Keratinocyte (primary cell): ENCODE measurements at regions not wholly inside any gene's neighbourhood (a gene's known extent, or its start where the extent isn't known, plus 50 kb on each side); places are given as distances from the start of the nearest gene placed in this dataset.

ENCODE experiments used
- DNase-seq: peaks from one replicate; pipeline ENCODE4 v3.0.0-alpha.2; 2011; ENCODE audit warnings: low read depth, missing footprints, low spot score
- FAIRE-seq: peaks from 2 replicates; lab custom pipeline; 2011; peaks lifted over from hg19 to GRCh38; lab: Jason Lieb, UNC
- H2AFZ ChIP-seq: 2 replicates; pipeline ENCODE4 v1.6.0; 2012; ENCODE audit warnings: low read length, control low read depth, inconsistent platforms; ENCODE audit not compliant: control insufficient read depth
- H3K27ac ChIP-seq: 2 replicates; pipeline ENCODE4 v1.5.1; 2011; ENCODE audit warnings: low read length; ENCODE audit not compliant: control insufficient read depth, insufficient read depth
- H3K27me3 ChIP-seq: 3 replicates; pipeline ENCODE4 v1.6.0; 2011; ENCODE audit warnings: low read length; ENCODE audit not compliant: control insufficient read depth, insufficient read depth; ENCODE audit errors: extremely low read depth
- H3K36me3 ChIP-seq, 2 experiments: 2 replicates in 1 of 2; 3 replicates in 1 of 2; pipeline ENCODE4 v1.5.1; 2011; ENCODE audit warnings: low read length in 2 of 2, mild to moderate bottlenecking in 1 of 2; ENCODE audit not compliant: control insufficient read depth in 2 of 2, insufficient read depth in 2 of 2; ENCODE audit errors: extremely low read depth in 1 of 2
- H3K4me1 ChIP-seq: 3 replicates; pipeline ENCODE4 v1.5.1; 2011; ENCODE audit warnings: low read length; ENCODE audit not compliant: control insufficient read depth, insufficient read depth; ENCODE audit errors: extremely low read depth
- H3K4me2 ChIP-seq: 3 replicates; pipeline ENCODE4 v1.6.0; 2011; ENCODE audit warnings: low read depth, low read length; ENCODE audit not compliant: control insufficient read depth, insufficient read depth; ENCODE audit errors: extremely low read depth
- H3K4me3 ChIP-seq, 3 experiments: fragments of 200-600 bp in 1 of 3; sonication (generic) in 1 of 3; 2 replicates in 2 of 3; 3 replicates in 1 of 3; pipeline ENCODE4 v1.5.1; 2011 to 2016; ENCODE audit warnings: low read length in 3 of 3, mild to moderate bottlenecking in 3 of 3, control low read depth in 2 of 3, inconsistent platforms in 1 of 3, low read depth in 1 of 3, mixed read lengths in 1 of 3, mixed run types in 1 of 3, moderate library complexity in 1 of 3; ENCODE audit not compliant: control insufficient read depth in 2 of 3, insufficient read depth in 2 of 3; ENCODE audit errors: extremely low read depth in 1 of 3
- H3K79me2 ChIP-seq: 2 replicates; pipeline ENCODE4 v1.6.0; 2012; ENCODE audit warnings: low read length; ENCODE audit not compliant: control insufficient read depth, insufficient read depth
- H3K9ac ChIP-seq: 3 replicates; pipeline ENCODE4 v1.6.0; 2011; ENCODE audit warnings: low read length; ENCODE audit not compliant: control insufficient read depth, insufficient read depth; ENCODE audit errors: extremely low read depth
- H3K9me1 ChIP-seq: 3 replicates; pipeline ENCODE4 v1.6.0; 2011; ENCODE audit warnings: low read length; ENCODE audit not compliant: control insufficient read depth, insufficient read depth; ENCODE audit errors: extremely low read depth
- H3K9me3 ChIP-seq: 2 replicates; pipeline ENCODE4 v1.5.1; 2012; ENCODE audit warnings: low read depth, low read length; ENCODE audit not compliant: control insufficient read depth
- H4K20me1 ChIP-seq: 3 replicates; pipeline ENCODE4 v1.6.0; 2011; ENCODE audit warnings: low read length; ENCODE audit not compliant: control insufficient read depth, insufficient read depth; ENCODE audit errors: extremely low read depth
- CTCF ChIP-seq, 3 experiments: IDR thresholded peaks in 1 of 3; conservative IDR thresholded peaks in 1 of 3; optimal IDR thresholded peaks in 1 of 3; 2 replicates in 2 of 3; 3 replicates in 1 of 3; pipeline versions ENCODE3 to v1.5.1; 2011; ENCODE audit warnings: low read length in 3 of 3, mild to moderate bottlenecking in 3 of 3, moderate library complexity in 2 of 3, control low read depth in 1 of 3, inconsistent platforms in 1 of 3; ENCODE audit not compliant: insufficient read depth in 2 of 3; ENCODE audit errors: extremely low read depth in 1 of 3
- EZH2 ChIP-seq: IDR thresholded peaks from one replicate; pipeline ENCODE4 v1.6.1; 2012; ENCODE audit warnings: inconsistent platforms, mild to moderate bottlenecking, low read length, moderate library complexity
- dilution Hi-C: fragments of 300-500 bp; cut with MboI; formaldehyde crosslinking; loops from one replicate; pipeline ENCODE4 v1.7.0; 2020; ENCODE audit warnings: low sequenced_read_pairs; ENCODE audit not compliant: extremely low pct_ligation_motif_present

- Histone ChIP-seq H3K27me3 (no peaks in the 10 kb centered on the region), H3K9ac (no peak overlapping the region), H3K27ac (no peak overlapping the region), H3K9me3 (no peaks in the 10 kb centered on the region), H2AFZ (no peak overlapping the region), H4K20me1 (no peaks in the 10 kb centered on the region), H3K4me3 (no peak overlapping the region), H3K9me1 (no peaks in the 10 kb centered on the region), H3K4me1 (peaks cover 2% of the 10 kb centered on the region), H3K79me2 (no peaks in the 10 kb centered on the region), H3K4me2 (no peak overlapping the region), H3K36me3 (no peaks in the 10 kb centered on the region)
- DNase-seq (no peak), FAIRE-seq (no peak)
- dilution Hi-C loops, result no loop called here
- TF ChIP-seq EZH2 (no peak), CTCF (optimal IDR thresholded peaks at IDR 0.05 in 1 of 3, IDR thresholded peaks at IDR 0.05 in 1 of 3, conservative IDR thresholded peaks at IDR 0.05 in 1 of 3; ENCODE audit: extremely low read depth in 1 of 3, insufficient read depth in 2 of 3, low read length in 3 of 3) (no peak)
These were observed 130.7 kb downstream of the ALDH8A1 start for GRCh38 chr6:134819236-134819635.

GRCh38 chr6:134817448-134817847, 132.5 kb downstream of the ALDH8A1 start:
- Histone ChIP-seq H3K4me1 (peaks cover 8% of the 10 kb centered on the region), H3K27ac (no peak overlapping the region)
- dilution Hi-C loops, result no loop called here

More at GRCh38 chr6:134817448-134817847, 132.5 kb downstream of the ALDH8A1 start:
- H4K20me1 ChIP-seq, result no peaks in the 10 kb centered on the region
- no peaks in the 10 kb centered on the region for H3K27me3 ChIP-seq
- no peak overlapping the region for H3K9ac ChIP-seq
- H2AFZ ChIP-seq, result no peak overlapping the region
- no peaks in the 10 kb centered on the region for H3K9me1 ChIP-seq
- H3K9me3 ChIP-seq, result no peaks in the 10 kb centered on the region
- no peaks in the 10 kb centered on the region for H3K79me2 ChIP-seq
- DNase-seq, result no peak
- no peaks in the 10 kb centered on the region for H3K36me3 ChIP-seq
- no peak for FAIRE-seq
- no peak overlapping the region for H3K4me3 ChIP-seq
- TF ChIP-seq EZH2 (no peak), CTCF (optimal IDR thresholded peaks at IDR 0.05 in 1 of 3, IDR thresholded peaks at IDR 0.05 in 1 of 3, conservative IDR thresholded peaks at IDR 0.05 in 1 of 3; ENCODE audit: extremely low read depth in 1 of 3, insufficient read depth in 2 of 3, low read length in 3 of 3) (no peak)
- H3K4me2 ChIP-seq, result no peak overlapping the region
